GM19023 (cell line): ENCODE measurements at regions not wholly inside any gene's neighbourhood (a gene's known extent, or its start where the extent isn't known, plus 50 kb on each side); places are given as distances from the start of the nearest gene placed in this dataset.

Experiments used
- ATAC-seq: cut with Tn5 transposase; IDR thresholded peaks from one replicate; pipeline ENCODE4 v1.9.1; 2021; ENCODE audit warnings: mild to moderate bottlenecking, moderate library complexity; ENCODE audit not compliant: unreplicated experiment

- ATAC-seq, result no peak
These were observed 58.2 kb downstream of the MEX3B start for GRCh38 chr15:81987628-81988027.

GRCh38 chr15:81983497-81983896 lies 62.3 kb downstream of the MEX3B start:
- no peak for ATAC-seq

GRCh38 chr15:81982808-81983207 lies 63.0 kb downstream of the MEX3B start:
- ATAC-seq, result no peak

- ATAC-seq, result no peak
These were observed 63.9 kb downstream of the MEX3B start for GRCh38 chr15:81981908-81982307.

GRCh38 chr15:81977464-81977863 lies 68.4 kb downstream of the MEX3B start:
- ATAC-seq, result no peak

- no peak for ATAC-seq
These were observed 77.1 kb downstream of the MEX3B start for GRCh38 chr15:81968691-81969090.

- no peak for ATAC-seq
These were observed 79.2 kb downstream of the MEX3B start for GRCh38 chr15:81966631-81967030.

- ATAC-seq, result no peak
These were observed 83.3 kb downstream of the MEX3B start for GRCh38 chr15:81962482-81962881.

GRCh38 chr15:81959196-81959595 lies 86.6 kb downstream of the MEX3B start:
- ATAC-seq, result no peak

- ATAC-seq, result no peak
These were observed 88.1 kb downstream of the MEX3B start for GRCh38 chr15:81957698-81958097.

GRCh38 chr15:81955382-81956062 lies 90.3 kb downstream of the MEX3B start:
- no peak for ATAC-seq

GRCh38 chr15:81954158-81954783 lies 91.5 kb downstream of the MEX3B start:
- ATAC-seq, result no peak

GRCh38 chr15:81950841-81951414 lies 94.9 kb downstream of the MEX3B start:
- ATAC-seq, result no peak

GRCh38 chr15:81948751-81949150 lies 97.1 kb downstream of the MEX3B start:
- ATAC-seq, result no peak

- ATAC-seq, result no peak
These were observed 97.6 kb downstream of the MEX3B start for GRCh38 chr15:81948222-81948621.

- no peak for ATAC-seq
These were observed 98.3 kb downstream of the MEX3B start for GRCh38 chr15:81947548-81947947.

GRCh38 chr15:81945014-81945615 lies 100.7 kb downstream of the MEX3B start:
- ATAC-seq, result no peak

GRCh38 chr15:81942655-81943195 lies 103.1 kb downstream of the MEX3B start:
- ATAC-seq, result no peak

GRCh38 chr15:81942157-81942556 lies 103.7 kb downstream of the MEX3B start:
- ATAC-seq, result no peak

GRCh38 chr15:81941479-81941878 lies 104.3 kb downstream of the MEX3B start:
- no peak for ATAC-seq
